A673 (cell line): ENCODE measurements at regions not wholly inside any gene's neighbourhood (a gene's known extent, or its start where the extent isn't known, plus 50 kb on each side); places are given as distances from the start of the nearest gene placed in this dataset.

Experiments used
- BruUV-seq: library from RNA; stranded (reverse); fragments of 400-500 nt; replicated peaks from 2 replicates; lab custom pipeline; 2021; lab: Mats Ljungman, UMichigan
- CTCF ChIA-PET: fragments of 300-600 bp; sonication (Branson Sonifier 250); formaldehyde crosslinking; loops from one replicate; lab custom pipeline; 2022; ENCODE audit warnings: antibody characterized with exemption; lab: Charles Lee
- POLR2A ChIA-PET: fragments of 300-600 bp; sonication (Branson Sonifier 250); formaldehyde crosslinking; loops from one replicate; lab custom pipeline; 2022; ENCODE audit warnings: antibody characterized with exemption; ENCODE audit not compliant: low non-redundant PET; lab: Charles Lee
- DNase-seq: peaks from one replicate; pipeline ENCODE4 v3.0.0-alpha.2; 2015; ENCODE audit warnings: low spot score
- H3K27ac ChIP-seq: fragments of 200-600 bp; sonication (generic); 2 replicates; pipeline ENCODE4 v1.5.1; 2016; ENCODE audit warnings: mixed run types, low read depth, mild to moderate bottlenecking, mixed read lengths, antibody characterized with exemption, low read length; ENCODE audit not compliant: poor library complexity, severe bottlenecking
- H3K27me3 ChIP-seq: fragments of 200-600 bp; sonication (generic); replicated peaks from 2 replicates; pipeline ENCODE4 v1.6.1; 2017; ENCODE audit warnings: mixed run types, low read depth, mild to moderate bottlenecking, mixed read lengths, antibody characterized with exemption, low read length; ENCODE audit not compliant: insufficient read depth, poor library complexity
- H3K36me3 ChIP-seq: fragments of 200-600 bp; sonication (generic); 2 replicates; pipeline ENCODE4 v1.6.1; 2016; ENCODE audit warnings: mixed run types, mild to moderate bottlenecking, mixed read lengths, antibody characterized with exemption, low read length; ENCODE audit not compliant: insufficient read depth, poor library complexity, severe bottlenecking
- H3K4me1 ChIP-seq: fragments of 200-600 bp; sonication (generic); 2 replicates; pipeline ENCODE4 v1.6.1; 2017; ENCODE audit warnings: mixed run types, mild to moderate bottlenecking, mixed read lengths, antibody characterized with exemption, low read length; ENCODE audit not compliant: insufficient read depth, poor library complexity, severe bottlenecking
- H3K4me3 ChIP-seq: fragments of 200-600 bp; sonication (generic); 2 replicates; pipeline ENCODE4 v1.5.1; 2016; ENCODE audit warnings: low read depth, mixed run types, mild to moderate bottlenecking, mixed read lengths, low read length; ENCODE audit not compliant: poor library complexity, severe bottlenecking
- H3K9me3 ChIP-seq: fragments of 200-600 bp; sonication (generic); 2 replicates; pipeline ENCODE4 v1.6.1; 2016; ENCODE audit warnings: mixed run types, low read depth, mild to moderate bottlenecking, mixed read lengths, antibody characterized with exemption, low read length; ENCODE audit not compliant: poor library complexity, severe bottlenecking
- CTCF ChIP-seq: fragments of 300-800, 200-600 bp; sonication (generic); conservative IDR thresholded peaks from 2 replicates; pipeline ENCODE4 v1.5.1; 2017; ENCODE audit warnings: low read depth, mild to moderate bottlenecking, antibody characterized with exemption, low read length, moderate library complexity, mixed read lengths
- EZH2 ChIP-seq: fragments of 200-600 bp; sonication (generic); IDR thresholded peaks from 2 replicates; pipeline ENCODE4 v1.6.1; 2017; ENCODE audit warnings: borderline replicate concordance, low read depth, mild to moderate bottlenecking, mixed read lengths, antibody characterized with exemption, low read length; ENCODE audit not compliant: poor library complexity, severe bottlenecking
- intact Hi-C: fragments of 100-400 bp; cut with micrococcal nuclease; formaldehyde crosslinking; loops from one replicate; pipeline ENCODE4 v1.10.0; 2022; ENCODE audit not compliant: unreplicated experiment

GRCh38 chr4:188754372-188755002 is 615.2 kb downstream of the TRIML1 start:
- CTCF ChIA-PET, result no interaction called here
- no peaks in the 10 kb centered on the region for H3K4me1 ChIP-seq
- BruUV-seq, result no TSS peak
- intact Hi-C loops, result no loop called here
- H3K4me3 ChIP-seq, result no peak overlapping the region
- no peak for TF ChIP-seq CTCF
- TF ChIP-seq EZH2, result no peak
- DNase-seq, result no peak
- no peak overlapping the region for H3K27ac ChIP-seq
- H3K27me3 ChIP-seq, result no peaks in the 10 kb centered on the region
- POLR2A ChIA-PET, result no interaction called here
- no peaks in the 10 kb centered on the region for H3K9me3 ChIP-seq
- H3K36me3 ChIP-seq, result no peaks in the 10 kb centered on the region

- intact Hi-C loops, result no loop called here
- H3K27ac ChIP-seq, result no peak overlapping the region
- no TSS peak for BruUV-seq
- no peaks in the 10 kb centered on the region for H3K36me3 ChIP-seq
- POLR2A ChIA-PET, result no interaction called here
- H3K9me3 ChIP-seq, result no peaks in the 10 kb centered on the region
- no peaks in the 10 kb centered on the region for H3K4me1 ChIP-seq
- peaks cover 11% of the 10 kb centered on the region for H3K27me3 ChIP-seq
- no peak overlapping the region for H3K4me3 ChIP-seq
- DNase-seq, result no peak
- CTCF ChIA-PET, result no interaction called here
- TF ChIP-seq CTCF (no peak), EZH2 (no peak)
Observed at GRCh38 chr4:188767496-188767895, 628.3 kb downstream of the TRIML1 start.

- Histone ChIP-seq H3K4me3 (no peak overlapping the region), H3K36me3 (no peaks in the 10 kb centered on the region), H3K27me3 (peaks cover 15% of the 10 kb centered on the region), H3K4me1 (no peaks in the 10 kb centered on the region), H3K27ac (no peak overlapping the region), H3K9me3 (no peaks in the 10 kb centered on the region)
- BruUV-seq, result no TSS peak
- ChIA-PET CTCF (no interaction called here), POLR2A (no interaction called here)
- TF ChIP-seq CTCF (no peak), EZH2 (no peak)
- intact Hi-C loops, result no loop called here
- no peak for DNase-seq
Observed at GRCh38 chr4:188778905-188779304, 639.7 kb downstream of the TRIML1 start.
